ENCODE measurements at regions not wholly inside any gene's neighbourhood (a gene's known extent, or its start where the extent isn't known, plus 50 kb on each side); places are given as distances from the start of the nearest gene placed in this dataset.

GRCh38 chrX:124820738-124821137 is 474.4 kb downstream of the SH2D1A start:
- H3K27ac ChIP-seq = no peak overlapping the region
- no peaks in the 10 kb centered on the region for H3K4me1 ChIP-seq
- H3K9ac ChIP-seq = no peak overlapping the region
- no peaks in the 10 kb centered on the region for H3K36me3 Mint-ChIP-seq
- H4K20me1 ChIP-seq (ENCODE audit: low read depth) = no peaks in the 10 kb centered on the region
- H3K79me2 ChIP-seq (ENCODE audit: low read depth) = no peaks in the 10 kb centered on the region
- H3K9me3 Mint-ChIP-seq = no peaks in the 10 kb centered on the region
- no peak overlapping the region for H3K4me3 ChIP-seq
- H3K27ac Mint-ChIP-seq = no peak overlapping the region
- no peak overlapping the region for H2AFZ ChIP-seq (replicated peaks)
- H3K4me2 ChIP-seq = no peak overlapping the region
- no peaks in the 10 kb centered on the region for H3K36me3 ChIP-seq
- H3K9me3 ChIP-seq (ENCODE audit: low read depth) = no peaks in the 10 kb centered on the region
- H3K27me3 Mint-ChIP-seq (ENCODE audit: insufficient read depth, low read depth) = no peaks in the 10 kb centered on the region
- H3K4me1 Mint-ChIP-seq = no peaks in the 10 kb centered on the region
- no peak overlapping the region for H3K4me3 Mint-ChIP-seq
- TF ChIP-seq CTCF (IDR thresholded peaks at IDR 0.05) (no peak), EZH2 (IDR thresholded peaks at IDR 0.05) (no peak), EZH2phosphoT487 (IDR thresholded peaks at IDR 0.05) (no peak)
- DNase-seq (ENCODE audit: low spot score) = no peak
- no peaks in the 10 kb centered on the region for H3K27me3 ChIP-seq
- no peaks in the 10 kb centered on the region for H3F3A ChIP-seq (ENCODE audit: low read depth)

- no peak overlapping the region for H3K9ac ChIP-seq
- no peak overlapping the region for H3K4me3 ChIP-seq
- Mint-ChIP-seq H3K9me3 (no peaks in the 10 kb centered on the region), H3K36me3 (no peaks in the 10 kb centered on the region), H3K4me3 (no peak overlapping the region), H3K27me3 (ENCODE audit: insufficient read depth, low read depth) (peaks cover 7% of the 10 kb centered on the region), H3K4me1 (no peaks in the 10 kb centered on the region), H3K27ac (no peak overlapping the region)
- no peaks in the 10 kb centered on the region for H4K20me1 ChIP-seq (ENCODE audit: low read depth)
- no peaks in the 10 kb centered on the region for H3F3A ChIP-seq (ENCODE audit: low read depth)
- no peaks in the 10 kb centered on the region for H3K36me3 ChIP-seq
- DNase-seq (ENCODE audit: low spot score) = no peak
- H3K79me2 ChIP-seq (ENCODE audit: low read depth) = no peaks in the 10 kb centered on the region
- H3K27ac ChIP-seq = no peak overlapping the region
- H3K4me1 ChIP-seq = no peaks in the 10 kb centered on the region
- no peaks in the 10 kb centered on the region for H3K27me3 ChIP-seq
- H2AFZ ChIP-seq (replicated peaks) = no peak overlapping the region
- H3K4me2 ChIP-seq = no peak overlapping the region
- no peaks in the 10 kb centered on the region for H3K9me3 ChIP-seq (ENCODE audit: low read depth)
- no peak for TF ChIP-seq EZH2phosphoT487 (IDR thresholded peaks at IDR 0.05)
- TF ChIP-seq EZH2 (IDR thresholded peaks at IDR 0.05) = no peak
- TF ChIP-seq CTCF (IDR thresholded peaks at IDR 0.05) = no peak
Measured at GRCh38 chrX:124827258-124827845, 481.0 kb downstream of the SH2D1A start.

- H3K4me3 ChIP-seq = no peak overlapping the region
- no peaks in the 10 kb centered on the region for H3K36me3 ChIP-seq
- no peak overlapping the region for H3K27ac Mint-ChIP-seq
- no peak overlapping the region for H3K4me3 Mint-ChIP-seq
- no peak overlapping the region for H2AFZ ChIP-seq (replicated peaks)
- H3K4me2 ChIP-seq = no peak overlapping the region
- TF ChIP-seq CTCF (IDR thresholded peaks at IDR 0.05) (no peak), EZH2phosphoT487 (IDR thresholded peaks at IDR 0.05) (no peak), EZH2 (IDR thresholded peaks at IDR 0.05) (no peak)
- H3K9me3 Mint-ChIP-seq = no peaks in the 10 kb centered on the region
- H3K27me3 Mint-ChIP-seq (ENCODE audit: insufficient read depth, low read depth) = peaks cover 7% of the 10 kb centered on the region
- no peaks in the 10 kb centered on the region for H3K4me1 ChIP-seq
- no peaks in the 10 kb centered on the region for H3K9me3 ChIP-seq (ENCODE audit: low read depth)
- no peak overlapping the region for H3K27ac ChIP-seq
- H3K36me3 Mint-ChIP-seq = no peaks in the 10 kb centered on the region
- H3K4me1 Mint-ChIP-seq = no peaks in the 10 kb centered on the region
- no peak overlapping the region for H3K9ac ChIP-seq
- no peak for DNase-seq (ENCODE audit: low spot score)
- no peaks in the 10 kb centered on the region for H4K20me1 ChIP-seq (ENCODE audit: low read depth)
- no peaks in the 10 kb centered on the region for H3K79me2 ChIP-seq (ENCODE audit: low read depth)
- no peaks in the 10 kb centered on the region for H3F3A ChIP-seq (ENCODE audit: low read depth)
- no peaks in the 10 kb centered on the region for H3K27me3 ChIP-seq
Measured at GRCh38 chrX:124829930-124830329, 483.6 kb downstream of the SH2D1A start.
